ENCODE measurements at regions not wholly inside any gene's neighbourhood (a gene's known extent, or its start where the extent isn't known, plus 50 kb on each side); places are given as distances from the start of the nearest gene placed in this dataset.
"Not testable (repeated sequence)": the region's sequence is repeated elsewhere in the genome, so short reads cannot be mapped to it uniquely, and the experiment has no call there.

DNA sequence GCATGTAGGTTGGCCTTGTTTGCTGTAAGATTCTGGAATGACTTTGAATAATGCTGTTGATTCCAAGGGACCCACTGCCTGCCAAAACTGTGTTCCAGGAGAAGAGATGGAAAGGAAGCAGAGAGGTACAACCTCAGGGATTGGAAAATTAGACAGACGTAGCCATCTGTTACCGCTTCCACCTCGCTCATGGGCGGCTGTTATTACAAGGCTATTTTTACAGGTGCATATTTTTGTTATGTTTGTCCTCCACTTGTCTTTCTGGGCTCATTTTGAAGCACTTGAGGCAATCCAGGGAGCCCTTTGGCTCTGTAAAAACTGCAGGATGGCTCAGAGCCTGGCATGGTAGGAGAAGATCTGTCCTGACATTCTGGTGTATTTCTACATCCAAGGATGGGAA lies 276.4 kb upstream of the TMTC4 start:
- H3K4me1 ChIP-seq (ENCODE audit: low read depth), result no peaks in the 10 kb centered on the region
- no peaks in the 10 kb centered on the region for H3K27me3 ChIP-seq
- DNase-seq (ENCODE audit: low read depth in 1 of 2, low spot score in 1 of 2), result no peak
- no peak overlapping the region for H3K27ac ChIP-seq
- no peaks in the 10 kb centered on the region for H3K9me3 ChIP-seq (ENCODE audit: low read depth)
- H3K36me3 ChIP-seq, result no peaks in the 10 kb centered on the region
- TF ChIP-seq, protein P1, sequence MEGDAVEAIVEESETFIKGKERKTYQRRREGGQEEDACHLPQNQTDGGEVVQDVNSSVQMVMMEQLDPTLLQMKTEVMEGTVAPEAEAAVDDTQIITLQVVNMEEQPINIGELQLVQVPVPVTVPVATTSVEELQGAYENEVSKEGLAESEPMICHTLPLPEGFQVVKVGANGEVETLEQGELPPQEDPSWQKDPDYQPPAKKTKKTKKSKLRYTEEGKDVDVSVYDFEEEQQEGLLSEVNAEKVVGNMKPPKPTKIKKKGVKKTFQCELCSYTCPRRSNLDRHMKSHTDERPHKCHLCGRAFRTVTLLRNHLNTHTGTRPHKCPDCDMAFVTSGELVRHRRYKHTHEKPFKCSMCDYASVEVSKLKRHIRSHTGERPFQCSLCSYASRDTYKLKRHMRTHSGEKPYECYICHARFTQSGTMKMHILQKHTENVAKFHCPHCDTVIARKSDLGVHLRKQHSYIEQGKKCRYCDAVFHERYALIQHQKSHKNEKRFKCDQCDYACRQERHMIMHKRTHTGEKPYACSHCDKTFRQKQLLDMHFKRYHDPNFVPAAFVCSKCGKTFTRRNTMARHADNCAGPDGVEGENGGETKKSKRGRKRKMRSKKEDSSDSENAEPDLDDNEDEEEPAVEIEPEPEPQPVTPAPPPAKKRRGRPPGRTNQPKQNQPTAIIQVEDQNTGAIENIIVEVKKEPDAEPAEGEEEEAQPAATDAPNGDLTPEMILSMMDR (IDR thresholded peaks at IDR 0.05; ENCODE audit: low read depth, low read length), result no peak
- no peak overlapping the region for H3K4me3 ChIP-seq

DNA sequence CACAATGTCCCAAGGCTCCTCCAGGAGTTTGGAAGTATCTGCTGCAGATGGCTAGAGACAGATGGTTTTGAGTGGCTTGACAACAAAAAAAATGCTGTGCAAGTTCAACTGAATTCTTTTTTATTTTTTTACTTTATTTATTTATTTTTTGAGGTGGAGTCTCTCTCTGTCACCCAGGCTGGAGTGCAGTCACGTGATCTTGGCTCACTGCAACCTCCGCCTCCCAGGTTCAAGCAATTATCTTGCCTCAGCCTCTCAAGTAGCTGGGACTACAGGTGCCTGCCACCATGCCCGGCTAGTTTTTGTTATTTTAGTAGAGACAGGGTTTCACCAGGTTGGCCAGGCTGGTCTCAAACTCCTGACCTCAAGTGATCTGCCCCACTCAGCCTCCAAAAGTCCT lies 274.3 kb upstream of the TMTC4 start:
- not testable (repeated sequence) for H3K4me1 ChIP-seq (ENCODE audit: low read depth); DNase-seq (ENCODE audit: low read depth in 1 of 2, low spot score in 1 of 2); H3K27ac ChIP-seq; H3K9me3 ChIP-seq (ENCODE audit: low read depth); H3K4me3 ChIP-seq; H3K36me3 ChIP-seq; H3K27me3 ChIP-seq

DNA sequence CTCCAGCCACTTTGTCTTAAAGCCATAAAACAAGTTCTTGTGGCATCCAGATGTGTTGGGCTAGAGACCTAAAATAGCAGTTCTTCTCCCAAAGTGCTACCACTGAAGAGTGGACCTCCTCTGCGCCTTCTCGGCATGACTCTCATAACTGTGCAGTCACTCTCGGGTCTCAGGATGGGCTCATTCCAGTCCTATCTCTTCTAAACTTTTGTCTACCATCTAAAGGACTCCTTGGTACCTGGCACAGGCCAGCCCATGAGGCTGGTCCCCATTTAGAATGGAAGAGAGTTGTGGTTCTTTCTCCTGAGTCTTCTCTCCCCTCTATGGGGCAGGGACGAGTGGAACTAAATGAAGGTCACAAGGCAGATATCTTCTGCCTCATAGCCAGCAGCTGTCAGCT lies 272.0 kb upstream of the TMTC4 start:
- TF ChIP-seq, protein P1 (IDR thresholded peaks at IDR 0.05; ENCODE audit: low read depth, low read length), result no peak

DNA sequence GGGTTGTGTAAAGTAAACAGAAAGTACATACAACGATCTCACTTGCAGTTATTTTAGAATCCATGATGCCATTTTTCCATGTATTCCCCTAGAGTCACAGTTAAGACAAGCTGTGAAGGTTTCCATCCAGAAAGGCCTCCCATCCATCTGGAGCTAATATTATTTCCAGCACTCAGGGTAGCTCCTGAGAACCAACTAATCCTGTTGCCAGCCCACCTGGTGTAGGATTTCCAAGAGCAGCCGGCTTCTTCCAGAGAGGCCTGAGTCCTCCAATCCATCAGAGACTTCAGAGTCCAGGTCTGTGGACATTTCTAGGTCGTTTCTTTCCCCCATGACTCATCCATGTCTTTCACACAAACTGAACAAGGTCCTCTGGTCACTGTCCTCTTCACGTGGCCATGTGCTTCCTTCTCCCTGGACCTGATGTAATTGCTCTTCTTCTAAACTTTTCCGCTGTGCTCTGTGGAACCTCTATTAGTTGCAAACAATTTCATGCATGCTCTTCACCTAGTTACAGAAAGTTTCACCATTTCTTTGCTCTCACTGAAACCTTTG lies 270.3 kb upstream of the TMTC4 start:
- no peak for DNase-seq (ENCODE audit: low read depth in 1 of 2, low spot score in 1 of 2)
- Histone ChIP-seq H3K27ac (no peak overlapping the region), H3K4me1 (ENCODE audit: low read depth) (no peaks in the 10 kb centered on the region), H3K4me3 (no peak overlapping the region), H3K36me3 (no peaks in the 10 kb centered on the region), H3K9me3 (ENCODE audit: low read depth) (no peaks in the 10 kb centered on the region), H3K27me3 (no peaks in the 10 kb centered on the region)
- TF ChIP-seq, protein P1 (IDR thresholded peaks at IDR 0.05; ENCODE audit: low read depth, low read length), result no peak

More for the DNA sequence above, 272.0 kb upstream of the TMTC4 start:
- Histone ChIP-seq H3K36me3 (no peaks in the 10 kb centered on the region), H3K4me3 (no peak overlapping the region), H3K4me1 (ENCODE audit: low read depth) (no peaks in the 10 kb centered on the region), H3K9me3 (ENCODE audit: low read depth) (no peaks in the 10 kb centered on the region), H3K27ac (no peak overlapping the region), H3K27me3 (no peaks in the 10 kb centered on the region)
- no peak for DNase-seq (ENCODE audit: low read depth in 1 of 2, low spot score in 1 of 2)

DNA sequence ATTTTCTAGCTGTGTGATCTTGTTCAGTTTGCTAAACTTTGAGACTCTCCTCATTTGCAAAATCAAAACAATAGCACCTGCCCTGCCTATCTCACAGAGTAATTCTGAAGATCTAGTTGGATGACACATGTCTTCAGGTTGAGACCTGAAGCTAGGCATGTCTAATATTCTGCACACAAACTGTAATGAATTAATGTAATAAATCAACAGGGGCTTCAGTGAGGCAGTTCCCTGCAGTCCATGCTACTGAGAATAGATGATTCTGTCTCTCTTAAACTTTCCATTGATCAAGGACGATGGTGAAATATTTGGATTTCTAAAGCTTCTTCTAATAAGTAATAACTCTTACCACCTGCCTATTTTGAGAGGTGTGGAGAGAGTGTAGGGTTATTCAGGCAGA lies 268.1 kb upstream of the TMTC4 start:
- Histone ChIP-seq H3K27me3 (no peaks in the 10 kb centered on the region), H3K27ac (no peak overlapping the region), H3K4me3 (no peak overlapping the region), H3K4me1 (ENCODE audit: low read depth) (no peaks in the 10 kb centered on the region), H3K36me3 (no peaks in the 10 kb centered on the region), H3K9me3 (ENCODE audit: low read depth) (no peaks in the 10 kb centered on the region)
- DNase-seq (ENCODE audit: low read depth in 1 of 2, low spot score in 1 of 2), result no peak
- TF ChIP-seq, protein P1 (IDR thresholded peaks at IDR 0.05; ENCODE audit: low read depth, low read length), result no peak

DNA sequence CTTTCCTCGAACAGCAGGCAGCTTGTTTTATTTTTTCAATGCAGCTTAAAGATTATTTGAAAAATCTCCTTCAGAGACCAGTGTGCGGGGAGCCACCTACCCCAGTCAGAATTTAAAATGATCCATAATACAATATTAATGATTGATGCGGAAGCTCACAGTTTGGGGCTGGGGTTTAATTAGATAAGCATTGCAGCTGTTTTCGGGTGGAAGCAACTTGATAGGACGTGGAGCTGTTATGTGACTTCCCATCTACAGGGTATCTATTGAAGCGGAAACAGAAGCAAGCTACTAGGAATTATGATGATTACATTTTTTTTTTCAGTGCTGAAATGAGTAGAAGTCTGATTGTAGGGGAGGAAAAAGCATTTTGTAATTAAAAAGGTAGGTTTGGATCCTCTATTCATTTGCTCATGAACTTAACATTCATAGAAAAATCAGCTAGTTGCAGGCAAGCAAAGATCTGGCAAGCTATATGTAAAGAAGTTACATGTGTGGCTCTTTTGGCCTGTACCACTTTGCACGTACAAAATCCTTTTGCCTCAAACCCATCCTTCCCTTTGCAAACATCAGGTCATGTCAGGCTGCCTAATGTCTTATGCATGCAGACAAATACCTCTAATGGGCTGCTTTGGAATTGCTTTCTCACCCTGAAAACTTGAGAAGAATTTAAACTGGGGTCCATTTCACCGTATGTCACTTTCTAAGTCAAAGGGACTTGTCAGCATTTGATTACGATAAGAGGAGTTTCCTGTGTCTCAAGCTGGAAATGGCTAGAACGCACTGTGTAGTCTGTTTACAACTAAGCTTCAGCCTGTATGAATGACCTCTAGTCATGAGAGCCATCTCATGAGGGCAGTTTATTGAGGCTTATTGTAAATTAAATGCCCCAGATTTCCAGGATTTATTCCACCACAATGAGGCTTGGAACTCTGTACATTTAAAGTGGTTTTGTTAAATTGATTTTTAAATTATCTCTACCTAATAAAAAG lies 267.1 kb upstream of the TMTC4 start:
- no peak overlapping the region for H3K27ac ChIP-seq
- H3K4me1 ChIP-seq (ENCODE audit: low read depth), result no peaks in the 10 kb centered on the region
- TF ChIP-seq, protein P1 (IDR thresholded peaks at IDR 0.05; ENCODE audit: low read depth, low read length), result no peak
- no peaks in the 10 kb centered on the region for H3K36me3 ChIP-seq
- H3K27me3 ChIP-seq, result no peaks in the 10 kb centered on the region
- no peak for DNase-seq (ENCODE audit: low read depth in 1 of 2, low spot score in 1 of 2)
- no peaks in the 10 kb centered on the region for H3K9me3 ChIP-seq (ENCODE audit: low read depth)
- no peak overlapping the region for H3K4me3 ChIP-seq
